K562 (cell line): ENCODE measurements at regions not wholly inside any gene's neighbourhood (a gene's known extent, or its start where the extent isn't known, plus 50 kb on each side); places are given as distances from the start of the nearest gene placed in this dataset.

ENCODE experiments used
- ATAC-seq: fragments of 200-7000 bp; cut with Tn5 transposase; 3 replicates; pipeline ENCODE4 v1.9.1; 2020; ENCODE audit warnings: moderate library complexity
- BruUV-seq: library from RNA; stranded (reverse); fragments of 400-500 nt; replicated peaks from 2 replicates; lab custom pipeline; 2021; lab: Mats Ljungman, UMichigan
- CTCF ChIA-PET: fragments of 300-600 bp; formaldehyde crosslinking; extraction: SDS; loops from one replicate; lab custom pipeline; 2021; ENCODE audit warnings: low intra/inter-chr PET ratio; lab: Yijun Ruan, JAX
- POLR2A ChIA-PET: fragments of 300-600, 350-650 bp; sonication (Branson Sonifier 250); formaldehyde crosslinking; extraction: SDS; loops from one replicate; lab custom pipeline; 2021; ENCODE audit warnings: antibody characterized with exemption, inconsistent platforms; lab: Yijun Ruan, JAX
- DNase-seq, 4 experiments: peaks; one replicate each; pipeline versions ENCODE4 v3.0.0 to v3.0.0-alpha.2; 2011 to 2018; ENCODE audit warnings: low spot score in 3 of 4, mixed read lengths in 3 of 4; ENCODE audit errors: extremely low read depth in 1 of 4
- FAIRE-seq: peaks from 2 replicates; lab custom pipeline; 2011; peaks lifted over from hg19 to GRCh38; lab: Jason Lieb, UNC
- H2AFZ ChIP-seq: 2 replicates; pipeline ENCODE4 v1.6.0; 2011; ENCODE audit warnings: low read depth, low read length, control low read depth, inconsistent platforms
- H3K27ac ChIP-seq: fragments of 200-600 bp; 3 replicates; pipeline ENCODE4 v1.8.0; 2011; ENCODE audit warnings: low read depth, mild to moderate bottlenecking, control low read depth, inconsistent platforms, low read length, moderate library complexity, mixed read lengths; ENCODE audit errors: extremely low read depth
- H3K27me3 ChIP-seq, 2 experiments: fragments of 300-600 bp in 1 of 2; 2 replicates in 1 of 2; 3 replicates in 1 of 2; pipeline versions ENCODE4 v1.6.0 to v1.8.0; 2011; ENCODE audit warnings: inconsistent platforms in 2 of 2, low read length in 2 of 2, mild to moderate bottlenecking in 1 of 2, mixed read lengths in 1 of 2, moderate library complexity in 1 of 2; ENCODE audit not compliant: control insufficient read depth in 2 of 2, insufficient read depth in 2 of 2
- H3K36me3 ChIP-seq: fragments of 300-600 bp; 3 replicates; pipeline ENCODE4 v1.8.0; 2011; ENCODE audit warnings: mild to moderate bottlenecking, low read length, inconsistent platforms; ENCODE audit not compliant: control insufficient read depth, insufficient read depth
- H3K4me1 ChIP-seq, 2 experiments: fragments of 200-600 bp in 1 of 2; replicated peaks in 1 of 2; 2 replicates in 1 of 2; 3 replicates in 1 of 2; pipeline versions ENCODE4 v1.5.1 to v1.8.0; 2011; ENCODE audit warnings: inconsistent platforms in 2 of 2, low read length in 2 of 2, mild to moderate bottlenecking in 1 of 2, mixed read lengths in 1 of 2, moderate library complexity in 1 of 2; ENCODE audit not compliant: control insufficient read depth in 2 of 2, insufficient read depth in 2 of 2
- H3K4me2 ChIP-seq: 2 replicates; pipeline ENCODE4 v1.6.1; 2011; ENCODE audit warnings: low read length, control low read depth, inconsistent platforms, mixed read lengths; ENCODE audit not compliant: insufficient read depth
- H3K4me3 ChIP-seq: fragments of 200-600 bp; sonication (generic), shearing (Covaris generic); 2 replicates; pipeline ENCODE4 v1.5.1; 2016; ENCODE audit warnings: control low read depth, inconsistent platforms
- H3K79me2 ChIP-seq: fragments of 200-600 bp; 3 replicates; pipeline ENCODE4 v1.8.0; 2011; ENCODE audit warnings: low read length, inconsistent platforms; ENCODE audit not compliant: control insufficient read depth, insufficient read depth
- H3K9ac ChIP-seq, 2 experiments: 2 replicates each; pipeline versions ENCODE4 v1.6.0 to v1.6.1; 2011; ENCODE audit warnings: low read depth in 2 of 2, low read length in 2 of 2, control low read depth in 1 of 2, inconsistent platforms in 1 of 2, mild to moderate bottlenecking in 1 of 2, mixed read lengths in 1 of 2; ENCODE audit not compliant: insufficient read depth in 1 of 2
- H3K9me1 ChIP-seq: one replicate; pipeline ENCODE4 v1.6.0; 2011; ENCODE audit warnings: inconsistent platforms, mild to moderate bottlenecking, low read length, moderate library complexity; ENCODE audit not compliant: control insufficient read depth, insufficient read depth
- H3K9me3 ChIP-seq: replicated peaks from 2 replicates; pipeline ENCODE4 v1.5.1; 2011; ENCODE audit warnings: low read depth, low read length, inconsistent platforms; ENCODE audit not compliant: control insufficient read depth, insufficient read depth
- H4K20me1 ChIP-seq: replicated peaks from 2 replicates; pipeline ENCODE4 v1.6.1; 2011; ENCODE audit warnings: low read length, inconsistent platforms, mixed read lengths; ENCODE audit not compliant: control insufficient read depth, insufficient read depth
- JUND ChIP-seq, 2 experiments: IDR thresholded peaks; 2 replicates in 1 of 2; 3 replicates in 1 of 2; pipeline ENCODE4 v1.6.1; 2011; ENCODE audit warnings: borderline replicate concordance in 2 of 2, low read depth in 2 of 2, low read length in 2 of 2, improper control_type of control experiment in 1 of 2, missing biosample characterization in 1 of 2, missing genetic modification characterization in 1 of 2, missing genetic modification reagents in 1 of 2
- MTA3 ChIP-seq: fragments of 450-650 bp; formaldehyde crosslinking; IDR thresholded peaks from 2 replicates; pipeline ENCODE4 v1.6.1; 2017; ENCODE audit warnings: mild to moderate bottlenecking, borderline replicate concordance
- ZNF318 ChIP-seq, 2 experiments: fragments of 450-650 bp; IDR thresholded peaks; 2 replicates each; pipeline ENCODE4 v1.6.1; 2016; ENCODE audit warnings: mild to moderate bottlenecking in 2 of 2, borderline replicate concordance in 1 of 2, low read depth in 1 of 2, moderate library complexity in 1 of 2
- WGBS: fragments of 100-300 bp; shearing (Covaris generic); methylation state at CpG from one replicate; pipeline ENCODE4 v1.1.6; 2016; ENCODE audit warnings: low coverage, mixed read lengths; ENCODE audit not compliant: insufficient coverage; ENCODE audit errors: missing lambda C conversion rate; 5-methylcytosine and 5-hydroxymethylcytosine counted together
- in situ Hi-C: fragments of 300-500 bp; cut with MboI; formaldehyde crosslinking; loops from 4 replicates; pipeline ENCODE4 v1.15.0; 2018; ENCODE audit warnings: inconsistent platforms, mixed read lengths
- intact Hi-C: fragments of 100-400 bp; cut with micrococcal nuclease; formaldehyde crosslinking; loops from 2 replicates; pipeline ENCODE4 v1.14.2; 2022

GRCh38 chr7:41125343-41125742 is 577.5 kb downstream of the INHBA start:
- Histone ChIP-seq H3K4me1 (no peaks in the 10 kb centered on the region), H4K20me1 (no peaks in the 10 kb centered on the region), H3K27me3 (no peaks in the 10 kb centered on the region), H3K4me2 (no peak overlapping the region), H3K9me1 (no peaks in the 10 kb centered on the region), H3K79me2 (no peaks in the 10 kb centered on the region), H3K4me3 (no peak overlapping the region), H2AFZ (no peak overlapping the region), H3K9ac (no peak overlapping the region), H3K9me3 (no peaks in the 10 kb centered on the region), H3K36me3 (no peaks in the 10 kb centered on the region), H3K27ac (no peak overlapping the region)
- in situ Hi-C loops = no loop called here
- ChIA-PET CTCF (no interaction called here), POLR2A (interaction anchor here (0.6 kb wide), 1 partner anchor 69 kb away, joined by 3 read pairs; no protein-coding TSS in a partner anchor)
- BruUV-seq = no TSS peak
- no peak for DNase-seq
- ATAC-seq = no peak
- FAIRE-seq = no peak
- TF ChIP-seq ZNF318 (IDR thresholded peaks at IDR 0.05; ENCODE audit: borderline replicate concordance in 1 of 2, low read depth in 1 of 2) (no peak), MTA3 (no peak), JUND (IDR thresholded peaks at IDR 0.05; ENCODE audit: borderline replicate concordance, low read depth, low read length) (no peak), JUND (tag; IDR thresholded peaks at IDR 0.05; ENCODE audit: borderline replicate concordance, low read depth, low read length) (no peak)
- 8% methylated on average over 2 of the region's 2 CpGs for WGBS
- intact Hi-C loops = no loop called here
